GM21360 (cell line): ENCODE measurements at regions not wholly inside any gene's neighbourhood (a gene's known extent, or its start where the extent isn't known, plus 50 kb on each side); places are given as distances from the start of the nearest gene placed in this dataset.
"Not testable (repeated sequence)": the region's sequence is repeated elsewhere in the genome, so short reads cannot be mapped to it uniquely, and the experiment has no call there.

Experiments used
- ATAC-seq: cut with Tn5 transposase; IDR thresholded peaks from one replicate; pipeline ENCODE4 v1.9.1; 2021; ENCODE audit warnings: mild to moderate bottlenecking, moderate library complexity; ENCODE audit not compliant: unreplicated experiment

- ATAC-seq: no peak
Observed at GRCh38 chr5:116885825-116886224, 311.2 kb upstream of the SEMA6A start.

GRCh38 chr5:116883875-116884274 lies 309.3 kb upstream of the SEMA6A start:
- ATAC-seq: peak; percentile 58

DNA sequence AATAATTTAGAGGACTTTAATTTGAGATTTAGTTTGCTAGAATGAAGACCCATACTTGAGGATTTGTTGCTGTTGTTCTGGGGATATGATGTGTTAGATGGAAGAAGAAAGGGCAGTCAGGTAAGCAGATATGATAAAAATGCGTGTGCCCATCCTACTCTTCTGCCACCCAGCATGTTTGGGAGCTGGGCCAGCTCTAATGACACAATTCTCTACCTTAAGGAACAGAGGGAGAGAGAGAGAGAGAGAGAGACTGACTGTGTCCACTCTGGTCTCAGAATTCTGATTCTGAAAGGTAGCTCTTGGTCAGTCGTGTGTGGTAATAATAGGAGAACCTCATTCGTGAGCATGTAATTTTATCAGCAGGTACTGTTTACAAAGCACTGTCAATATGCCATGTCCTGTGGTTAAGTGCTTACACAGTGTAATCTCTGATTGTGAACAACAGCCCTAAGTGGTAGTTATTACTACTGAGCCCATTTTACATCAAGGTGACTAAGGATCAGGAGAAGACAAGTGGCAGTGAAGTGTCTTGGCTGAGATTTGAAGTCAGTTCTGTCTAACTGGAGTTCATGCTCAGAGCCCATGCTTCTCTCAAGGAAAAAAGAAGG lies 307.4 kb upstream of the SEMA6A start:
- no peak for ATAC-seq

DNA sequence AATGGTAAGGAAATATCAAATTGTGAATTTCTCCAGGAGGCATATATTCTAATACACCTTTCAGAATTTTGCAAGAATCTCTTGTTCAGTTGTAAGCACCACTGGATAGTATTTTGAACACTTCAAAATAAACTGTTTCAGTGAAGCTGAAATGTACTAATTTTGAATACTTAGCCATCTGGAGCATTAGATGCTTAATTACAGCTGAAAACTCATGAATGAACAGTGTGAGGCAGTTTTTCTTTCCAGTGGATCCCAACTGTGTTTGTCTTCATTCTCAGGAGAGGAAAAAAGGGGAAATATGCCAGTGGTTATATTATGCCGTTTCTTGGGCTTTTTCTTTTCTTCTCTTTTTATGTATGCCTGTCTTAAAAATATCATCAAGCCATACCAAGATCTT lies 306.0 kb upstream of the SEMA6A start:
- no peak for ATAC-seq

- peak; percentile 52 for ATAC-seq
Observed at GRCh38 chr5:116880150-116880549, 305.5 kb upstream of the SEMA6A start.

GRCh38 chr5:116876240-116876840 lies 301.7 kb upstream of the SEMA6A start:
- no peak for ATAC-seq

DNA sequence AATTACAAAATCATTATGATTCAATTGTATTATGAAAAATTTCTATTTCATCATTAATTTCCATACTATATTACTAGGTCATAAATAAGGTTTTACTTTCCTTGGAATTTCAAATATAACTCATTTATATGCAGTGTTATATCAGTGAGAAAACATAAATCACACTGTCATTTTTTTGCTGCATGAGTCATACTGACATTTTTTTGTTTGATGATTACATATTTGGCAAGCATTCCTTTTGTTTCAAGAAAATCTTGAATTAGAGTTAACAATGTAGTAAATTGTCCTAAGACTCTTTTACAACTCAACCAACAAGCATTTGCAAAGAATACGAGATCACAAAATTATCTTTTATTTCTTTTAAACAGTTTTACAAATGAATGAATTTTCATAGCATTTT lies 298.4 kb upstream of the SEMA6A start:
- ATAC-seq: no peak

- no peak for ATAC-seq
Observed at GRCh38 chr5:116872486-116872885, 297.9 kb upstream of the SEMA6A start.

DNA sequence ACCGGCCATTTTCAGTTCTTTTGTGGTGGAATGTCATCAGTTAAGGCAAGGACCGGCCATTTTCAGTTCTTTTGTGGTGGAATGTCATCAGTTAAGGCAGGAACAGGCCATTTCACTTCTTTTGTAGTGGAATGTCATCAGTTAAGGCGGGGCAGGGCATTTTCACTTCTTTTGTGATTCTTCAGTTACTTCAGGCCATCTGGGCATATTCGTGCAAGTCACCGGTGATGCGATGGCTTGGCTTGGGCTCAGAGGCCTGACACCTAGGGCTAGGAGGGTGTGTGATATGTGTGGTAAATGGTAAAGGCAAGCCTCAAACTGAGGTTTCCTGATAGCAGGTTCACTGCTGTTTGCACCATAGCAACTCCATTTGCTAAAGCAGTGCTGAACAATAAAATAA lies 293.2 kb upstream of the SEMA6A start:
- ATAC-seq: not testable (repeated sequence)

DNA sequence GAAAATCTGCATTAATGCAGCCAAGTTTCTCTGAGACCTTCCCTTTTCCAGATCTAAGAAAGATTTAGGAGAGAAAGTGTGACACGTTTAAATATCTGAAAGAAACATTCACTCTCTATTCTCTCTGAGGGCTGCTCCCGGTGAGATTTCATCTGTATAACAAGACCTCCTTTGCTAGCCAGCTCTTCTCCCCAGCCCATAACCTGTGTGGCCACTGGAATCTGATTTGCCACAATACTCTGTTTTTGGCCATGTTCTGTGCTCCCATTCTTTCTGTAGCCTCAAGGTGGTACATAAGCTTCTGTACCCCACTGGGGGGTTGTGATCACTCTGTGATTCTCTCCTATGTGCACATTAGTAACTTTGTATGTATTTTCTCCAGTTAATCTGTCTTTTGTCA lies 291.0 kb upstream of the SEMA6A start:
- no peak for ATAC-seq

- no peak for ATAC-seq
Observed at GRCh38 chr5:116864838-116865190, 290.2 kb upstream of the SEMA6A start.

GRCh38 chr5:116864157-116864837 lies 289.7 kb upstream of the SEMA6A start:
- no peak for ATAC-seq

GRCh38 chr5:116862632-116863455 lies 288.2 kb upstream of the SEMA6A start:
- ATAC-seq: no peak

DNA sequence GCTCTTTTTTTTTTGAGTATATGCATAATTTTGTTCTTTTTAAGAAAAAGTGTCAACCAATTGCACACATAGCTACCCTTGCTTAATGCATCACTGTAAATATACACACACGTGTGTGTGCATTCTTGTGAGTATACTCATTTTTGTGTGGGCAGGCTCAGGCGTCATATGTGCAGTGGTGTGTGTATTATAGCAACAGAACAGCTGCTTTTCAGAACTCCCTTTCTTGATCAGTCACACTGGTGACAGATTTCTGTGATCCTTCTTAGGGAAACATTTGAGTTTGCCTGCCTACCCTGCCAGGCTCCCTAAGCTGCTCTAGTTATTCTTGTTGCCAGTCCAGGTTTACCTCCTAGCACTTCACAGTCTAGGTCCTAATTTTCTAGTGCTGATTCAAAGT lies 287.0 kb upstream of the SEMA6A start:
- ATAC-seq: no peak

DNA sequence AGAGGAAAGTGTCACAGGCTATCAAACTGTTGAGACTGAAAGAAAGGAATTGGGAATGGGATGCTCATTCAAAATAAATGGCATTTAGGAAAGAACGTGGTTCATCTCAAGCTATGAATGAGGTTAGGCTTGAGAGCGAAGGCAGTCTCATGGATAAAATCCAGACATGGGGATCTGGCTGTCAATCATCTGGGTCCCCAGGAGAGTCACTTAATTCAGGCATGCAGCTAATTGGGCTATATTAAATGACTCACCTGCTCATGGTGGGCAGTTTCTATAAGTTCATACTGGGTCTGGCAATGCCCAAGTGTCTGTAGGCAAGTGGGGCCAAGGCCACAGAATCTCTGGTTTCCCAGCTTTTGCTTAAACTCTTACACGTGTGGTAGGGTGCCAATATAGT lies 286.5 kb upstream of the SEMA6A start:
- ATAC-seq: no peak

DNA sequence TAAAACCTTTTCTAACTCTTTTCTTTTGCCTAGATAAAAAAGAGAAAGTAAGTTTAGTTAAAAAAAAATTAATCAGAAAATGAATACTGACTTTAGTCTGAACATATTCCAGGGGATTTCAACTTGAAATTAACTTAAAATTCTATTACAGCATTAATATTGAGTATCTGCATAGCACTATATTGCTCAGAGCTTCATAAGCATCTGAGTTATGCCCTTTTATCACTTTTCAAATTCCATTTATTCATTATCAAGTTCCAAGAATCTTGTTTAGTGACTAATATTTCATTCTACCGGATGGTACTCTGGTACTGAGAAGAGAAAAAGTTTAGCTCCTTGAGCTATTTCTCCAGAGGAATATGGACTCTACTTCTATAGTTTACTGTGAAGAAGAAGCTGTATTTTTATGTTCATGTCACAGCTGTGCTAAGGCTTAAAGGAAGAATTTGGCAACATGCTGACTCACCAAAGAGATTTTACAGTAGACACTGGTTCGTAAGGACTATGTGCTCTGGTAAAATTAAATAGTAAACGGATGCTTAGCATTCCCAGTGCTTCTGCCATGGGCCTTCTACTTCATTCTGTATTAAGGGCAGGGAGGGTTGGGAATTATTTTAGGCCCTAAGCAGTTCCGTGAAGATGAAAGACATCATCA lies 285.2 kb upstream of the SEMA6A start:
- no peak for ATAC-seq

- no peak for ATAC-seq
Observed at GRCh38 chr5:116858705-116859333, 284.2 kb upstream of the SEMA6A start.

DNA sequence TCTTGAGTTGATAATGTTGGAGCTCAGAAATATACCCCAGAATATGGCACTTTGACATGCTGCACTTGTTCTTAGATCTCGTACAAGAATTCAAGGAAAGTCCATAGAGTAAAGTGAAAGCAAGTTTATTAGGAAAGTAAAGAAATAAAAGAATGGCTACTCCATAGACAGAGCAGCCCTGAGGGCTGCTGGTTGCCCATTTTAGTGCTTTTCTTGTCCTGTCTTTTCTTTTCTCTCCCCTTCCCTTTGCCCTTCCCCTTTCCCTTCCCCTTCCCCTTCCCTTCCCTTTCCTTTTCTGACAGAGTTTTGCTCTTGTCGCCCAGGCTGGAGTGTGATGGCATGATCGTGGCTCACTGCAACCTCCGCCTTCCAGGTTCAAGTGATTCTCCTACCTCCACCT lies 283.4 kb upstream of the SEMA6A start:
- ATAC-seq: not testable (repeated sequence)

DNA sequence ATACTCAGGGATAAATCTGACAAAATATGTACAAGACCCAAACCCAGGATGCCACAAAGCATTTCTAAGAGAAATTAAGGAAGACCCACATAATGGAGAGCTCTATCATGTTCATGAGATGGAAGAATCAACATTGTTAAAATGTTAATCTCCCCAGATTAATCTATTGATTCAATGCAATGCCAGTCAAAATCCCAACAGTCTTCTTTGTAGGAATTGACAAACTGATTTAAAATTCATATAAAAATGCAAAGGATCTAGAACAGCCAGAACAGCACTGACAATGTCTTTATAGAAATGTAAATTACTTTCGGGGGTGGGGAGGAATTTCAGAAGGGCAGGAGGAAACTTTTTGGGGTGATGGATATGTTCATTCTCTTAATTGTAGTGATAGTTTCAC lies 281.6 kb upstream of the SEMA6A start:
- no peak for ATAC-seq

- no peak for ATAC-seq
Observed at GRCh38 chr5:116853992-116854391, 279.4 kb upstream of the SEMA6A start.
